ENCODE measurements at regions not wholly inside any gene's neighbourhood (a gene's known extent, or its start where the extent isn't known, plus 50 kb on each side); places are given as distances from the start of the nearest gene placed in this dataset.

GRCh38 chr7:38049679-38050078 is 128.4 kb upstream of the STARD3NL start:
- TF ChIP-seq TSHZ2 (CRISPR knock-in tag; IDR thresholded peaks at IDR 0.05), result no peak
- TF ChIP-seq, protein P1, sequence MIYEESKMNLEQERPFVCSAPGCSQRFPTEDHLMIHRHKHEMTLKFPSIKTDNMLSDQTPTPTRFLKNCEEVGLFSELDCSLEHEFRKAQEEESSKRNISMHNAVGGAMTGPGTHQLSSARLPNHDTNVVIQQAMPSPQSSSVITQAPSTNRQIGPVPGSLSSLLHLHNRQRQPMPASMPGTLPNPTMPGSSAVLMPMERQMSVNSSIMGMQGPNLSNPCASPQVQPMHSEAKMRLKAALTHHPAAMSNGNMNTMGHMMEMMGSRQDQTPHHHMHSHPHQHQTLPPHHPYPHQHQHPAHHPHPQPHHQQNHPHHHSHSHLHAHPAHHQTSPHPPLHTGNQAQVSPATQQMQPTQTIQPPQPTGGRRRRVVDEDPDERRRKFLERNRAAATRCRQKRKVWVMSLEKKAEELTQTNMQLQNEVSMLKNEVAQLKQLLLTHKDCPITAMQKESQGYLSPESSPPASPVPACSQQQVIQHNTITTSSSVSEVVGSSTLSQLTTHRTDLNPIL (CRISPR knock-in tag; IDR thresholded peaks at IDR 0.05; ENCODE audit: low read depth), result no peak

Data from SK-N-SH treated with all-trans-retinoic acid at 6 μM for 48 hours (cell line).